Stimulated activated CD4-positive, alpha-beta T cell treated with anti-CD3 and anti-CD28 coated beads, Interleukin-1b, Interleukin-23, amount 100 ng/mL, for 24 hours (primary cell): ENCODE measurements at regions not wholly inside any gene's neighbourhood (a gene's known extent, or its start where the extent isn't known, plus 50 kb on each side); places are given as distances from the start of the nearest gene placed in this dataset.
"Not testable (repeated sequence)": the region's sequence is repeated elsewhere in the genome, so short reads cannot be mapped to it uniquely, and the experiment has no call there.

Experiments used
- DNase-seq, 4 experiments: peaks; one replicate each; pipeline ENCODE4 v3.0.0-alpha.2; 2020; ENCODE audit warnings: low read depth in 4 of 4, low spot score in 1 of 4

GRCh38 chr13:109702030-109702597 lies 84.3 kb downstream of the IRS2 start:
- DNase-seq = not testable (repeated sequence)

- DNase-seq = no peak
Measured at GRCh38 chr13:109700176-109700575, 86.2 kb downstream of the IRS2 start.

GRCh38 chr13:109699628-109700071 lies 86.7 kb downstream of the IRS2 start:
- no peak for DNase-seq

- DNase-seq = no peak
Measured at GRCh38 chr13:109698779-109699178, 87.6 kb downstream of the IRS2 start.

GRCh38 chr13:109697936-109698335 lies 88.4 kb downstream of the IRS2 start:
- no peak for DNase-seq

- DNase-seq = no peak
Measured at GRCh38 chr13:109695402-109696190, 90.8 kb downstream of the IRS2 start.

- no peak for DNase-seq
Measured at GRCh38 chr13:109694972-109695371, 91.4 kb downstream of the IRS2 start.

GRCh38 chr13:109693213-109693612 lies 93.2 kb downstream of the IRS2 start:
- no peak for DNase-seq

- no peak for DNase-seq
Measured at GRCh38 chr13:109691689-109692088, 94.7 kb downstream of the IRS2 start.

- DNase-seq = no peak
Measured at GRCh38 chr13:109687559-109688448, 98.6 kb downstream of the IRS2 start.

- no peak for DNase-seq
Measured at GRCh38 chr13:109685203-109685602, 101.2 kb downstream of the IRS2 start.

- no peak for DNase-seq
Measured at GRCh38 chr13:109684824-109685202, 101.6 kb downstream of the IRS2 start.

GRCh38 chr13:109684084-109684823 lies 102.1 kb downstream of the IRS2 start:
- DNase-seq = no peak

GRCh38 chr13:109682534-109683244 lies 103.7 kb downstream of the IRS2 start:
- no peak for DNase-seq

- DNase-seq = no peak
Measured at GRCh38 chr13:109680930-109681329, 105.5 kb downstream of the IRS2 start.

GRCh38 chr13:109680288-109680687 lies 106.1 kb downstream of the IRS2 start:
- DNase-seq = no peak

GRCh38 chr13:109678459-109678858 lies 107.9 kb downstream of the IRS2 start:
- DNase-seq = no peak

GRCh38 chr13:109677206-109677605 lies 109.2 kb downstream of the IRS2 start:
- DNase-seq = no peak

- no peak for DNase-seq
Measured at GRCh38 chr13:109673477-109673876, 112.9 kb downstream of the IRS2 start.

GRCh38 chr13:109672545-109672944 lies 113.8 kb downstream of the IRS2 start:
- no peak for DNase-seq
